ENCODE measurements at regions not wholly inside any gene's neighbourhood (a gene's known extent, or its start where the extent isn't known, plus 50 kb on each side); places are given as distances from the start of the nearest gene placed in this dataset.
A peak's percentile ranks its signal among the peaks of the same experiment; 100 is the strongest.

DNA sequence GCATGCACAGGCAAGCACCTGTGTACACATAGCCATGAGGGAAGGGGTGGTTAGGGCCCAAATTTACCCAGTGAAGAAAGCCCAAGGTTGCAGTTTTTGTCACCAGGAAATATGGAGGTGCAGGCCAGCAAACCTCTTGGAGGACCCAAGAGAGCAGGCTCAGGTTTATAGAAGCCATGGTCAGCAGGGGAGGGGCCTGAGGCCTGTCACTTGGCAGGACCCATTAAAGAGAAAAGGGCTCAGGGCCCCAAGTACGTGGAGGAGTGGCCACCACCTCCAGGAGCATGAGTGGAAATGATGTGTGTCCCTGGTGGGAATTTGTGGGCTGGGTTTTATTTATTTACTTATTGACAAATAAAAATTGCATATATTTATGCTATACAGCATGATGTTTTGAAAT lies 192.9 kb downstream of the HAUS1 start:
- no peak for DNase-seq

- DNase-seq: no peak
Observed at GRCh38 chr18:46297621-46298020, 193.4 kb downstream of the HAUS1 start.

DNA sequence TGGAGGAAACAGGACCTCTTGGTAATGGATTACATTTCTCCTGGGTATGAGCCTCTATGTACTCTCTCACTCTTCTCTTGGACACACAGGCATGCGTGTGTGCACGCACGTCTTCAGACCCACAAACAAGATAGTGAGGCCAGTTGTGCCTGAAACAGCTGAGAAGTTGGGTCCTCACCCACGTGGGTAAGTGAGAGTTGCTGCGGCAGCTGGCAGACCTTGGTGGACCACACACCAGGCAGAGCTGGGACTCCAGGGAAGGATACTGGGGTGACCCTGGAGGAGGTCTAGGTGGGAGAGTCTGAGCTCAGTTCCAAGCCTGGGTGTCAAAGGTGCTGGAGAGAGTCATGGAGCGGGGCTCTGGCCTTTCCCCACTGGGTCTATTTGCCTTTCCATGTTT lies 194.3 kb downstream of the HAUS1 start:
- no peak for DNase-seq

DNA sequence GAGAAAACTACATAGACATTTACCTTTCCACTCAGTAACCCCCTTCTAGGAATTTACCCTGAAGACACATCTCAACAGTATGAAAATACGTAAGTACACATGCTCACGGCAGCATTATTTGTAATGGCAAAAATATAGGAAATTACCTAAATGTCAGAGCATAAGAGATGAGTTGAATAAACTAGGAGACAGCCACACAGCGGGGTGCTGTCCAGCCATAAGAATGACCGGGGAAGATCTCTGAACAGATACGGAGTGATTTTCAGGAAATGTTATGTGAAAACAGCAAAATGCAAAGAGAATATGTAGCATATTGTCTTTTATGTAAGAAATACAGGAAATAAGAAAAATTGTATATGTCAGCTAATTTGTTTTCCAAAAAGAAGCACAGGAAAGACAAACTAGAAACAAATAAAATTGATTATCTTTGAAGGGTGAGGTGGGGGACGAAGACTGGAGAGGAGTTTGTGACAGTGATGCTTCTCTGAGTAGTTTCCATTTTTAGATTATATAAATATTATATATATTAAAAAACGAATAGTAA lies 195.4 kb downstream of the HAUS1 start:
- DNase-seq: no peak

- DNase-seq: no peak
Observed at GRCh38 chr18:46301081-46301480, 196.9 kb downstream of the HAUS1 start.

GRCh38 chr18:46301571-46301970 lies 197.4 kb downstream of the HAUS1 start:
- DNase-seq: no peak

- DNase-seq: no peak
Observed at GRCh38 chr18:46302528-46303485, 198.6 kb downstream of the HAUS1 start.

- no peak for DNase-seq
Observed at GRCh38 chr18:46310258-46310657, 206.1 kb downstream of the HAUS1 start.

- no peak for DNase-seq
Observed at GRCh38 chr18:46310675-46311345, 206.6 kb downstream of the HAUS1 start.

GRCh38 chr18:46311491-46311890 lies 207.3 kb downstream of the HAUS1 start:
- no peak for DNase-seq

DNA sequence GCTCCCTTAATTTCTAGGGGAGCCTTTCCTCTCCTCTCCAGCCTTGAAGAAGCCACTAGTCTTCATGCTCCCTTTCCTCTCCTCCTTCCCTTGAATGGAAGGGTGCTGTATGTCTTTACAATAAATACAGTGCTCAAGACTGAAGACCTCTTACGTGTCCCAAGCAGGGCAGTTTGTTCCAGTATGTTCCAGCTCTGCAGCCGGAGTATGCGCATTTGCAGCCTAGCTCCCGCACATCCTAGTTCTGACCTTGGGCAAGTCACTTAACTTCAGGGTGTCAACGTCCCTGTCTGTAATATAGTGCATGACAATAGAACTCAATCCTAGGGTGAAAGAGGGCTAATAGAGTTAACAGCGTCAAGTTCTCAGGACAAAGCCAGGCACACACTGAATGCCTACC lies 208.0 kb downstream of the HAUS1 start:
- no peak for DNase-seq

GRCh38 chr18:46313521-46313920 lies 209.3 kb downstream of the HAUS1 start:
- no peak for DNase-seq

DNA sequence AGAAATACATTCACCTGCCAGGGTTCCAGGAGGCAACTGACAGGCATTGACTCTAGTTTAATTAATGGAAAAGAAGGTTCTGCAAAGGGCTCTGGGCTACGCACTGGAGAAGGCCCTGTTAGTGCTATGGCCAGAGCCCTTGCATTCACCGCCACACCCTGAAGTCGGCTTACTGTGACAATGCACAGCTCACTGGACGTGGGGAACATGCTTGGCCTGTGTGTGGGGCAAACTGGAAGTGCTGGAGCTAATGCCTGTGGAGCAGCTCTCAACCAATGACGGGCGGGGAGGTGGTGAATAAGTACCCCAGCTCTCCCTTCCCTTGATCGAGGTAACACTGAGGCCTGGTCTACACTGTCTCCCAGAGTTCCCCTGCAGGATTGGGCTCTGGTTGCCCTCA lies 209.8 kb downstream of the HAUS1 start:
- no peak for DNase-seq

GRCh38 chr18:46315161-46315560 lies 211.0 kb downstream of the HAUS1 start:
- no peak for DNase-seq

DNA sequence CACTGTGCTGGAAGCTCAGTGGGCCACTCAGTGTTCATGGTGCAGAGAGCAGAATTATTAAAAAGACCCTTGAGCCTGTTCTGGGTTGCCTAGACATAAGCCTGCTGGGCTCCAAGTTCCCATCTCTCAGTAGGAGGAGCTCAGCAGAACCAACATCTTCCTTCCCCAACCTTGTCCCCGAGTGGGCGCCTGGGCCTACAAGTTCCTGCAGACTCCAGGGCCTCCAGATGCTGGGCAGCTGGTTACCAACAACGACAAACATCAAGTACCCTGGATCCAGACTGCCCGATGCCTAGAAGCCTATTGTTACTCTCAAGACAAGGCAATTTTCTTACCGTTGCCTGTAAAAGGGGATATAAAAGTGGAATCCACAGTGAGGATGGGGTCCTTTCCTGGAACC lies 214.2 kb downstream of the HAUS1 start:
- DNase-seq: no peak

DNA sequence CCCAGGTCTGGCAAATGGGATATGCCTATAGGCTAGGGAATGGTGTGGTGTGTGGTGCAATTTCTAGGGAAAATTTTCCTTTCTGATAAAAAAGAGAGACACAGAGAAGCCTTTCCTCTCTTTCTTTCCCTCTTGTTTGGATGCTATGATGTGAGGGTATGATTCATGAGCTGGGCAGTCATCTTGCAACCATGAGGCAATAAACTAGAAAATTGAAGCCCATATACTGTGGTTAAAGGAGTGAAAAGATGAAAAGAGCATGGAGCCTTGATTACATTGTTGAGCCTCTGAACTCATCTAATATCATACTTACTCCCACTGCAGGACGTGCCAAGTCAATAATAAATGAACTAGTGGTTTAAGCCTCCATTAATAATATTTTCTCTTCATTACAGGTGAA lies 215.6 kb downstream of the HAUS1 start:
- no peak for DNase-seq

DNA sequence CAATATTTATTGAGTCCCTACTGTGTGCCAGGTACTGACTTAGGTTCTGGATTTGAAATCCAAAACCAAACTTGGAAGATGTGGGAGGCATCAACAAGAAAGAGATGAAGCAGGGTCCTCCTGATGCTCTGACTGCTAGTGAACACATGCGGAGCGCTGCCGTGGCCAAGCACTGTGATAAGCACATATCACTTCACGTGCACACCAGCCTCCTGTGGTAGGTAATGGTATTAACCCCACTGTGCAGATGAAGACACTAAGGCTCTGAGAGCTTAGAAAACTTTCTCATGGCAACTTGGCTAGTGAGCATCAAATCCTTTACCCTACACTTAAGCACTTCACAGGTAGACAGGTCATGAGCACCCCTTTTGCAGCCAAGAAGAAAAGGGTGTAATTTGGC lies 216.1 kb downstream of the HAUS1 start:
- DNase-seq: no peak

DNA sequence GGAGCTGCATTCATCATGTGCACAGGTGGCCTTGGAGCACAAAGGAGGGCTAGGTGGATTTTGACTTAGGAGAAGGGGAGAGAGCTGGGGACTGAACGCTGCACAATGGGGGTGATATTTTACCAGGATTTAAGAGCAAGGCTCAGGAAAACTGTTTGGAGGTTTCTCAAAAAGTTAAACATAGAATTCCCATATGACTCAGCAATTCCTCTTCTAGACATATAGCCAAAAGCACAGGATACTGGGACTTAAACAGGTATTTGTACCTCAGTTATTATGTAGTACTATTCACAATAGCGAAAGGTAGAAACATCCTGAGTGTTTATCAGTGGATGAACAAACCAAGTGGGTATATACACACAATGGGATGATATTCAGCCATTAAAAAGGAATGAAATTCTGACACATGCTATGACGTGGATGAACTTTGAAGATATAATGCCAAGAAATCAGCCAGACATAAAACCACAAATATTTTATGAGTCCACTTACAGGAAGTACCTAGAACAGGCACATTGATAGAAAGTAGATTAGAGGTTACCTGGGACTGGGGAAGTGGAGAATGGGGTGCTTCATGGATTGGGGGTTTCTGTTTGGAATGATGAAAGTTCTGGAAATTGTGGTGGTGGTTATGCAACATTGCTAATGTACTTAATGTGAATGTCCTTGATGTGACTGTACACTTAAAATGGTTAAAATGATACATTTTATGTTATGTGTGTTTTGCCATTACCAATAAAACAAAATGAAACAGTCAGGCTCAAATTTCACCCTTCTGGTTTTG lies 216.9 kb downstream of the HAUS1 start:
- no peak for DNase-seq

- DNase-seq: no peak
Observed at GRCh38 chr18:46321955-46322354, 217.8 kb downstream of the HAUS1 start.

DNA sequence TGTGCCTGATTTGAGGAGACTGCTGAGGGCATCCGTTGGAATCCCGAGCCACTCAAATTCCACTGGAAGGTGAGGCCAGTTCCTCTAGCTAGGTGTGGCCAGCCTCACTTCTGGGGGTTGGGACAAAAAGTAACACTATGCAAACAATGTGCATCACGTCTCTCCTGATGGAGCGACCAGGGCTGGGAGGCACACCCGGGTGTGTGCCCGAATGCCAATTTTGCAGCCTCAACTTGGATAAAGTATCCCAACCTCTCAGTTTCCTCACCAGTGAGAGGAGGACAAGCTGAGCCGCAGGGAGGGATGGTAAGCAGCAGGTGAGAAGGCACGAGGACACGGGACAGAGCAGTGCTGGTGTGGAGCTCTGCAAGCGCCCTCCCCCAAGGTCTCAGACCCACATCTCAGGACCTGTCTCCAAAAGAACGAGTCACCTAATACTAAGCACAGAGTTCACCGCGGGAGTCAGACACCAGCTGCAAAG lies 218.3 kb downstream of the HAUS1 start:
- DNase-seq: no peak

GRCh38 chr18:46322941-46323340 lies 218.8 kb downstream of the HAUS1 start:
- no peak for DNase-seq

GRCh38 chr18:46324087-46324955 lies 220.1 kb downstream of the HAUS1 start:
- DNase-seq: peak; percentile 19

Data from CD4-positive, alpha-beta T cell treated with Interleukin-12 subunit alpha and Interleukin-12 subunit beta, for 1 hour (primary cell).